HepG2 (cell line): ENCODE measurements at regions not wholly inside any gene's neighbourhood (a gene's known extent, or its start where the extent isn't known, plus 50 kb on each side); places are given as distances from the start of the nearest gene placed in this dataset.

Experiments
- EED ChIP-seq: sonication (generic); formaldehyde crosslinking; IDR thresholded peaks from 2 replicates; pipeline ENCODE4 v1.5.0; 2020; ENCODE audit warnings: mild to moderate bottlenecking, missing genetic modification reagents
- FOXO1 ChIP-seq: sonication (generic); formaldehyde crosslinking; IDR thresholded peaks from 2 replicates; pipeline ENCODE4 v1.4.0; 2020; ENCODE audit warnings: missing genetic modification reagents
- HOXA3 ChIP-seq: sonication (generic); formaldehyde crosslinking; IDR thresholded peaks from 2 replicates; pipeline ENCODE4 v1.5.0; 2020; ENCODE audit warnings: missing genetic modification reagents
- MATR3 ChIP-seq: sonication (generic); formaldehyde crosslinking; IDR thresholded peaks from 2 replicates; pipeline ENCODE4 v1.4.0; 2020; ENCODE audit warnings: missing genetic modification reagents
- RAD21 ChIP-seq: fragments of 450-650 bp; formaldehyde crosslinking; IDR thresholded peaks from 2 replicates; pipeline ENCODE4 v1.5.0; 2020; ENCODE audit warnings: mild to moderate bottlenecking
- STAG1 ChIP-seq: sonication (generic); formaldehyde crosslinking; IDR thresholded peaks from 2 replicates; pipeline ENCODE4 v1.4.0; 2020; ENCODE audit warnings: missing genetic modification reagents
- TCF7 ChIP-seq: sonication (generic); IDR thresholded peaks from 2 replicates; pipeline ENCODE4 v1.6.1; 2016; ENCODE audit warnings: antibody characterized with exemption, low read depth
- TFAP4 ChIP-seq: sonication (generic); IDR thresholded peaks from 2 replicates; pipeline ENCODE4 v1.6.1; 2016; ENCODE audit warnings: low read depth, borderline replicate concordance
- THAP7 ChIP-seq: sonication (generic); formaldehyde crosslinking; IDR thresholded peaks from 2 replicates; pipeline ENCODE4 v1.8.1; 2023; ENCODE audit warnings: mild to moderate bottlenecking, missing genetic modification reagents
- UBTF ChIP-seq: sonication (generic); formaldehyde crosslinking; IDR thresholded peaks from 2 replicates; pipeline ENCODE4 v1.4.0; 2020; ENCODE audit warnings: mild to moderate bottlenecking, missing genetic modification reagents
- ZFX ChIP-seq: sonication (generic); formaldehyde crosslinking; IDR thresholded peaks from 2 replicates; pipeline ENCODE4 v1.4.0; 2020; ENCODE audit warnings: mild to moderate bottlenecking, low read depth, missing genetic modification reagents, moderate library complexity
- ZFY ChIP-seq: sonication (generic); formaldehyde crosslinking; IDR thresholded peaks from 2 replicates; pipeline ENCODE4 v1.4.0; 2020; ENCODE audit warnings: missing genetic modification reagents
- ZKSCAN1 ChIP-seq: fragments of 150-350 bp; IDR thresholded peaks from 2 replicates; pipeline ENCODE4 v1.6.1; 2014; ENCODE audit warnings: low read length
- ZNF225 ChIP-seq: sonication (generic); formaldehyde crosslinking; IDR thresholded peaks from 2 replicates; pipeline ENCODE4 v1.4.0; 2020; ENCODE audit warnings: mild to moderate bottlenecking, missing genetic modification reagents
- ZNF331 ChIP-seq: sonication (generic); formaldehyde crosslinking; IDR thresholded peaks from 2 replicates; pipeline ENCODE4 v1.4.0; 2020; ENCODE audit warnings: missing genetic modification reagents
- ZNF567 ChIP-seq: sonication (generic); formaldehyde crosslinking; IDR thresholded peaks from 2 replicates; pipeline ENCODE4 v1.8.1; 2023; ENCODE audit warnings: mild to moderate bottlenecking, missing genetic modification reagents, borderline replicate concordance
- ZNF605 ChIP-seq: sonication (generic); formaldehyde crosslinking; IDR thresholded peaks from 2 replicates; pipeline ENCODE4 v1.8.0; 2022; ENCODE audit warnings: mild to moderate bottlenecking, missing genetic modification reagents
- ZNF652 ChIP-seq: IDR thresholded peaks from 2 replicates; pipeline ENCODE4 v1.6.1; 2016; ENCODE audit warnings: low read depth, borderline replicate concordance
- ZNF747 ChIP-seq: sonication (generic); formaldehyde crosslinking; IDR thresholded peaks from 2 replicates; pipeline ENCODE4 v1.8.1; 2023; ENCODE audit warnings: missing genetic modification reagents, mild to moderate bottlenecking, borderline replicate concordance
- ZNF788 ChIP-seq: sonication (generic); formaldehyde crosslinking; IDR thresholded peaks from 2 replicates; pipeline ENCODE4 v1.5.0; 2020; ENCODE audit warnings: mild to moderate bottlenecking, missing genetic modification reagents, borderline replicate concordance
- ZNF891 ChIP-seq: sonication (generic); formaldehyde crosslinking; IDR thresholded peaks from 2 replicates; pipeline ENCODE4 v1.5.0; 2020; ENCODE audit warnings: mild to moderate bottlenecking, missing genetic modification reagents
- TF ChIP-seq, protein P1 (sequence below): sonication (generic); formaldehyde crosslinking; IDR thresholded peaks from 2 replicates; pipeline ENCODE4 v1.4.0; 2020; ENCODE audit warnings: mild to moderate bottlenecking, missing genetic modification reagents
- TF ChIP-seq, protein P2 (sequence below): sonication (generic); formaldehyde crosslinking; IDR thresholded peaks from 2 replicates; pipeline ENCODE4 v1.5.0; 2020; ENCODE audit warnings: missing genetic modification reagents

DNA sequence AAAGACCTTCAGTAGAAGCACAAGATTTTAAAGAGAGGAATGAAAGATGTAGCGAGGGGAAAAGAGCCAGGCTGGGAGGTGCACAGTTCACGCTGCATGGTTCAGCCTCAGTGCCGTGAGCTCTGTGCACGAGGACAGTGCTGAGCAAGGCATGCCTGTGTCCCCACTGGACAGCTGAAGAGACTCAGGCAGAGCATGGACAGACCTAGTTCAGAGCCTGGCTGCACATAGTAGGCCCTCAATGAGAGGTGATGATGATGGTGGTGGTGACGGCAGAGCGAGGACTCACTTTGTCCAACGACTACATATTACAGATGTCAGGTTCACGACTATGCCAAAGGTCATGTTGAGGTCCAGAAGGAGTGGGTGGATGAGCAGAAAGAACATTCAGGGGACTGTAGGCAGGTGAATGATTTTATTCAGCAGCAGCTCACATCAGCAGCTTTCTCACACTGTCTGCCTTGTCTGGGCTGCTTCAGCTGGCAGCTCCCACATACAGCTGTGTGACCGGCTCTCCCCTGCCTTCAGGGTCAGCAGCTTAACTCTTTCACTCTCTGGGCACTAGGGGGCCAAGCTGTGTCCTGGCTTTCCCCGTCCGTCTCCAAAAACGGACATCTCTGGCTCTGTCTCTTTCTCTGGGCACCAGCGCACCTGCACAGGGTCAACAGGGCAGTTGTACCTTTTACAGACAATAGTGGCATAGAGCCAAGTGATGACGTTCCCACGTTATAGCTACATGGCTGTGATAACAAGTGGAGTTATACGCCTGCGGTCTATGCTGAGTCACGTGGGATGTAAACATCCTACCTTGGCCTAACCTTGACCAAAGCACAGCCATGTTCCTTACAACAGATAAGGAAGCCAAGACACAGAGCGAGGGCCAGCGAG is 83.4 kb upstream of the KCNK12 start (continued):
- TF ChIP-seq UBTF (0 out of 2 replicates have a peak, but pooled peaks have one; percentile 28), ZNF652 (peak; percentile 84; the same call in 1 of the 2 replicates), THAP7 (CRISPR knock-in tag) (peak; percentile 28; the same call in 1 of the 2 replicates), ZNF605 (CRISPR knock-in tag) (0 out of 2 replicates have a peak, but pooled peaks have one; percentile 18), ZNF225 (CRISPR knock-in tag) (0 out of 2 replicates have a peak, but pooled peaks have one; percentile 30), ZKSCAN1 (0 out of 2 replicates have a peak, but pooled peaks have one; percentile 40), ZFX (CRISPR knock-in tag) (no peak), ZNF788 (peak; percentile 45; the same call in 1 of the 2 replicates), HOXA3 (CRISPR knock-in tag) (peak; percentile 16; the same call in 1 of the 2 replicates), TFAP4 (peak; percentile 28; the same call in 1 of the 2 replicates), ZNF331 (CRISPR knock-in tag) (0 out of 2 replicates have a peak, but pooled peaks have one; percentile 14), EED (CRISPR knock-in tag) (0 out of 2 replicates have a peak, but pooled peaks have one; percentile 54), ZNF747 (CRISPR knock-in tag) (no peak), STAG1 (CRISPR knock-in tag) (peak; percentile 49), RAD21 (CRISPR knock-in tag) (peak; percentile 55; the same call in 1 of the 2 replicates), ZNF567 (CRISPR knock-in tag) (0 out of 2 replicates have a peak, but pooled peaks have one; percentile 30), TCF7 (no peak), MATR3 (CRISPR knock-in tag) (no peak), ZNF891 (CRISPR knock-in tag) (0 out of 2 replicates have a peak, but pooled peaks have one; percentile 53), ZFY (CRISPR knock-in tag) (no peak), FOXO1 (CRISPR knock-in tag) (peak; percentile 22; the same call in 1 of the 2 replicates)
- TF ChIP-seq, protein P1, sequence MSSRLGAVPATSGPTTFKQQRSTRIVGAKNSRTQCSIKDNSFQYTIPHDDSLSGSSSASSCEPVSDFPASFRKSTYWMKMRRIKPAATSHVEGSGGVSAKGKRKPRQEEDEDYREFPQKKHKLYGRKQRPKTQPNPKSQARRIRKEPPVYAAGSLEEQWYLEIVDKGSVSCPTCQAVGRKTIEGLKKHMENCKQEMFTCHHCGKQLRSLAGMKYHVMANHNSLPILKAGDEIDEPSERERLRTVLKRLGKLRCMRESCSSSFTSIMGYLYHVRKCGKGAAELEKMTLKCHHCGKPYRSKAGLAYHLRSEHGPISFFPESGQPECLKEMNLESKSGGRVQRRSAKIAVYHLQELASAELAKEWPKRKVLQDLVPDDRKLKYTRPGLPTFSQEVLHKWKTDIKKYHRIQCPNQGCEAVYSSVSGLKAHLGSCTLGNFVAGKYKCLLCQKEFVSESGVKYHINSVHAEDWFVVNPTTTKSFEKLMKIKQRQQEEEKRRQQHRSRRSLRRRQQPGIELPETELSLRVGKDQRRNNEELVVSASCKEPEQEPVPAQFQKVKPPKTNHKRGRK (CRISPR knock-in tag), result no peak
- TF ChIP-seq, protein P2, sequence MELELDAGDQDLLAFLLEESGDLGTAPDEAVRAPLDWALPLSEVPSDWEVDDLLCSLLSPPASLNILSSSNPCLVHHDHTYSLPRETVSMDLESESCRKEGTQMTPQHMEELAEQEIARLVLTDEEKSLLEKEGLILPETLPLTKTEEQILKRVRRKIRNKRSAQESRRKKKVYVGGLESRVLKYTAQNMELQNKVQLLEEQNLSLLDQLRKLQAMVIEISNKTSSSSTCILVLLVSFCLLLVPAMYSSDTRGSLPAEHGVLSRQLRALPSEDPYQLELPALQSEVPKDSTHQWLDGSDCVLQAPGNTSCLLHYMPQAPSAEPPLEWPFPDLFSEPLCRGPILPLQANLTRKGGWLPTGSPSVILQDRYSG (CRISPR knock-in tag), result no peak
